ENCODE measurements at regions not wholly inside any gene's neighbourhood (a gene's known extent, or its start where the extent isn't known, plus 50 kb on each side); places are given as distances from the start of the nearest gene placed in this dataset.

- DNase-seq (ENCODE audit: low read depth) = no peak
These were observed 112.0 kb downstream of the LITAF start for GRCh38 chr16:11474617-11475291.

- DNase-seq (ENCODE audit: low read depth) = no peak
These were observed 110.7 kb downstream of the LITAF start for GRCh38 chr16:11475896-11476630.

GRCh38 chr16:11476676-11477075, 110.0 kb downstream of the LITAF start:
- DNase-seq (ENCODE audit: low read depth) = no peak

- DNase-seq (ENCODE audit: low read depth) = no peak
These were observed 108.1 kb downstream of the LITAF start for GRCh38 chr16:11478431-11479119.

- no peak for DNase-seq (ENCODE audit: low read depth)
These were observed 106.8 kb downstream of the LITAF start for GRCh38 chr16:11479916-11480315.

GRCh38 chr16:11480634-11481033, 106.1 kb downstream of the LITAF start:
- DNase-seq (ENCODE audit: low read depth) = no peak

GRCh38 chr16:11481987-11482386, 104.7 kb downstream of the LITAF start:
- no peak for DNase-seq (ENCODE audit: low read depth)

- no peak for DNase-seq (ENCODE audit: low read depth)
These were observed 103.6 kb downstream of the LITAF start for GRCh38 chr16:11482946-11483748.

GRCh38 chr16:11484691-11485258, 101.9 kb downstream of the LITAF start:
- DNase-seq (ENCODE audit: low read depth) = no peak

GRCh38 chr16:11485676-11486075, 101.0 kb downstream of the LITAF start:
- no peak for DNase-seq (ENCODE audit: low read depth)

- DNase-seq (ENCODE audit: low read depth) = no peak
These were observed 99.4 kb downstream of the LITAF start for GRCh38 chr16:11487289-11487688.

GRCh38 chr16:11488304-11488703, 98.4 kb downstream of the LITAF start:
- DNase-seq (ENCODE audit: low read depth) = no peak

GRCh38 chr16:11491524-11491923, 95.2 kb downstream of the LITAF start:
- DNase-seq (ENCODE audit: low read depth) = no peak

GRCh38 chr16:11492808-11493530, 93.8 kb downstream of the LITAF start:
- no peak for DNase-seq (ENCODE audit: low read depth)

- DNase-seq (ENCODE audit: low read depth) = no peak
These were observed 93.2 kb downstream of the LITAF start for GRCh38 chr16:11493531-11493929.

GRCh38 chr16:11494029-11494428, 92.7 kb downstream of the LITAF start:
- no peak for DNase-seq (ENCODE audit: low read depth)

- no peak for DNase-seq (ENCODE audit: low read depth)
These were observed 92.3 kb downstream of the LITAF start for GRCh38 chr16:11494433-11494832.

GRCh38 chr16:11495066-11495407, 91.7 kb downstream of the LITAF start:
- no peak for DNase-seq (ENCODE audit: low read depth)

All from stimulated activated CD8-positive, alpha-beta memory T cell treated with anti-CD3 and anti-CD28 coated beads, Interleukin-12 subunit alpha, Interleukin-12 subunit beta, amount 100 ng/mL, for 4 hours (primary cell).